Neural cell (in vitro differentiated cells): ENCODE measurements at regions not wholly inside any gene's neighbourhood (a gene's known extent, or its start where the extent isn't known, plus 50 kb on each side); places are given as distances from the start of the nearest gene placed in this dataset.

Experiments used
- H2AFZ ChIP-seq: fragments of 200-600, 300-800 bp; sonication (generic), shearing (Covaris generic); 2 replicates; pipeline ENCODE4 v1.6.0; 2014; ENCODE audit warnings: low read depth, mild to moderate bottlenecking, antibody characterized with exemption, low read length, moderate library complexity
- H3F3A ChIP-seq: fragments of 200-600 bp; shearing (Covaris generic); 2 replicates; pipeline ENCODE4 v1.6.1; 2016; ENCODE audit warnings: mild to moderate bottlenecking, moderate library complexity, mixed read lengths, antibody characterized with exemption, low read length; ENCODE audit not compliant: insufficient read depth, poor library complexity, severe bottlenecking
- H3K27ac ChIP-seq: fragments of 200-600, 300-800 bp; sonication (generic), shearing (Covaris generic); 2 replicates; pipeline ENCODE4 v1.5.1; 2014; ENCODE audit warnings: mild to moderate bottlenecking, low read length, moderate library complexity
- H3K27me3 ChIP-seq: fragments of 300-800, 200-600 bp; sonication (generic), shearing (Covaris generic); 2 replicates; pipeline ENCODE4 v1.6.0; 2014; ENCODE audit warnings: mild to moderate bottlenecking, low read depth, low read length, moderate library complexity; ENCODE audit not compliant: insufficient read depth
- H3K36me3 ChIP-seq: fragments of 300-800, 200-600 bp; sonication (generic), shearing (Covaris generic); 2 replicates; pipeline ENCODE4 v1.5.1; 2014; ENCODE audit warnings: mild to moderate bottlenecking, antibody characterized with exemption, low read length, moderate library complexity; ENCODE audit not compliant: insufficient read depth
- H3K4me2 ChIP-seq: fragments of 300-800, 200-600 bp; sonication (generic), shearing (Covaris generic); 2 replicates; pipeline ENCODE4 v1.6.0; 2014; ENCODE audit warnings: mild to moderate bottlenecking, low read length
- H3K4me3 ChIP-seq: fragments of 300-800, 200-600 bp; sonication (generic), shearing (Covaris generic); 2 replicates; pipeline ENCODE4 v1.5.1; 2014; ENCODE audit warnings: mild to moderate bottlenecking, low read length, moderate library complexity
- H3K79me2 ChIP-seq: fragments of 200-600 bp; shearing (Covaris generic); replicated peaks from 2 replicates; pipeline ENCODE4 v1.6.0; 2014; ENCODE audit warnings: mild to moderate bottlenecking, low read length, moderate library complexity; ENCODE audit not compliant: insufficient read depth
- H3K9ac ChIP-seq: fragments of 300-800, 200-600 bp; sonication (generic), shearing (Covaris generic); 2 replicates; pipeline ENCODE4 v1.6.1; 2016; ENCODE audit warnings: mild to moderate bottlenecking, low read length, mixed read lengths
- H3K9me2 ChIP-seq: fragments of 200-600 bp; shearing (Covaris generic); 2 replicates; pipeline ENCODE4 v1.6.1; 2016; ENCODE audit warnings: mild to moderate bottlenecking, low read length, mixed read lengths; ENCODE audit not compliant: insufficient read depth
- H3K9me3 ChIP-seq: fragments of 200-600, 300-800 bp; sonication (generic), shearing (Covaris generic); 2 replicates; pipeline ENCODE4 v1.6.1; 2016; ENCODE audit warnings: mild to moderate bottlenecking, mixed run types, low read length, moderate library complexity, mixed read lengths
- H4K20me1 ChIP-seq: fragments of 200-600 bp; shearing (Covaris generic); 2 replicates; pipeline ENCODE4 v1.6.1; 2016; ENCODE audit warnings: mild to moderate bottlenecking, mixed run types; ENCODE audit not compliant: insufficient read depth
- CTCF ChIP-seq: fragments of 450-650 bp; IDR thresholded peaks from 2 replicates; pipeline ENCODE4 v1.5.1; 2014; ENCODE audit warnings: antibody characterized with exemption, mild to moderate bottlenecking, moderate library complexity; ENCODE audit not compliant: poor library complexity, severe bottlenecking
- EP300 ChIP-seq: fragments of 450-650 bp; conservative IDR thresholded peaks from 2 replicates; pipeline ENCODE4 v1.6.1; 2014; ENCODE audit warnings: antibody characterized with exemption, mild to moderate bottlenecking, moderate library complexity; ENCODE audit not compliant: poor library complexity, severe bottlenecking
- MXI1 ChIP-seq: fragments of 450-650 bp; conservative IDR thresholded peaks from 2 replicates; pipeline ENCODE4 v1.6.1; 2014; ENCODE audit warnings: antibody characterized with exemption, mild to moderate bottlenecking; ENCODE audit not compliant: poor library complexity, severe bottlenecking
- RAD21 ChIP-seq: fragments of 450-650 bp; conservative IDR thresholded peaks from 2 replicates; pipeline ENCODE4 v1.6.1; 2014; ENCODE audit warnings: antibody characterized with exemption, mild to moderate bottlenecking, moderate library complexity
- REST ChIP-seq: IDR thresholded peaks from 2 replicates; pipeline ENCODE4 v1.6.1; 2012; ENCODE audit warnings: borderline replicate concordance
- SMC3 ChIP-seq: fragments of 450-650 bp; conservative IDR thresholded peaks from 2 replicates; pipeline ENCODE4 v1.6.1; 2014; ENCODE audit warnings: antibody characterized with exemption, mild to moderate bottlenecking, moderate library complexity; ENCODE audit not compliant: poor library complexity
- TAF1 ChIP-seq: IDR thresholded peaks from 2 replicates; pipeline ENCODE4 v1.6.1; 2012; ENCODE audit warnings: low read depth

GRCh38 chr12:13277293-13277692 is 80.8 kb downstream of the EMP1 start:
- no peaks in the 10 kb centered on the region for H3K9me2 ChIP-seq
- no peak overlapping the region for H3K4me2 ChIP-seq
- no peaks in the 10 kb centered on the region for H3K36me3 ChIP-seq
- TF ChIP-seq CTCF (no peak), EP300 (no peak)
- no peak overlapping the region for H3K4me3 ChIP-seq
- no peaks in the 10 kb centered on the region for H3K9me3 ChIP-seq
- no peaks in the 10 kb centered on the region for H3K27me3 ChIP-seq
- peaks cover 6% of the 10 kb centered on the region for H3F3A ChIP-seq
- no peak overlapping the region for H2AFZ ChIP-seq
- H3K9ac ChIP-seq: no peak overlapping the region
- H3K27ac ChIP-seq: no peak overlapping the region
- no peaks in the 10 kb centered on the region for H4K20me1 ChIP-seq
- no peaks in the 10 kb centered on the region for H3K79me2 ChIP-seq

DNA sequence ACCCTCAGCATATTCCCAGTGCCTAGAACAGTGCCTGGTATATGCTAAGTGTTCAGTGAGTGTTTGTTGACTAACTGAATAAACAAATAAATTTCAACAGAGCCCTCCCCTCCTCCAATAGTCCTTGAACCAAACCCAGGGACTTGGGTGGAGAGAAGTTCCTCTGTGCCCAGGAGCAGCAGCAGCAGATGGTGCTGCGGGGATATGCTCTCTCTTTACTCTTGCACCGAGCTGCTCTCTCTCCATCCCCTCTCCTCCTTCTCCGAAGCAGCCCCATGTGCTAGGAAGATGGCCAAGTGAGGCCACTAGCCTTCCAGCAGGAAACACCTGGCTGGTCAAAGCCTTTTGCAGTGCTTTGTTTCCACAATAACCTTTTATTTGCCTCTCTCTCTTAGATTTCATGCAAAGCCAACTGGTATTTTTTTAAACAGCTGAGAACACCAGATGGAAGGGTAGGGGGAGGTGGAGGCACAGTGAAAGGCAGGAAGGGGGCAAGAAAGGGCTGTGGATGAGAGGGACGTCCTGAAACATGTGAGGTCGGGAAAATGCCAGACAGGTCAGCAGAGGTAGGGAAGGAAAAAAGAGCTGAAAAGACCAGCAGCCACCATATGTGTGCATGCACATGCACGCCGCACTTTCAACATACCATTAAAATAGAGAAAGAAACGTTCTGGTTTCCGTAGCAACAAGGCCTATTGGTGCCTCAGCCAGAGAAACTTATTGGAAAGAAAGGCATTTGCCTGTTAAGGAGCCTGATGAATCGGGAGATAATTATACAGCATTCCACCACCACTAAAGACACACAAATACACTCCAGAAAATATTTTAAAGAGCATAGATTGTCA is 78.9 kb downstream of the EMP1 start:
- peaks cover 6% of the 10 kb centered on the region for H3F3A ChIP-seq
- no peaks in the 10 kb centered on the region for H3K36me3 ChIP-seq
- H3K27ac ChIP-seq: peak overlapping the region; percentile 76
- H3K9ac ChIP-seq: peak overlapping the region; percentile 42
- H3K4me3 ChIP-seq: peak overlapping the region; percentile 40
- no peaks in the 10 kb centered on the region for H3K27me3 ChIP-seq
- peak overlapping the region; percentile 35 for H2AFZ ChIP-seq
- H3K79me2 ChIP-seq: no peaks in the 10 kb centered on the region
- no peaks in the 10 kb centered on the region for H4K20me1 ChIP-seq
- TF ChIP-seq REST: peak; percentile 35
- no peak for TF ChIP-seq RAD21
- peak; percentile 45 for TF ChIP-seq EP300
- TF ChIP-seq MXI1: peak; percentile 76
- peak; percentile 16 for TF ChIP-seq CTCF
- no peak for TF ChIP-seq TAF1
- peak; percentile 30 for TF ChIP-seq SMC3
- H3K9me3 ChIP-seq: no peaks in the 10 kb centered on the region
- H3K4me2 ChIP-seq: peak overlapping the region; percentile 22
- H3K9me2 ChIP-seq: no peaks in the 10 kb centered on the region
